ENCODE measurements at regions not wholly inside any gene's neighbourhood (a gene's known extent, or its start where the extent isn't known, plus 50 kb on each side); places are given as distances from the start of the nearest gene placed in this dataset.

- H3K4me3 ChIP-seq = no peak overlapping the region
- H3K27ac ChIP-seq = no peak overlapping the region
- H3K27me3 ChIP-seq (replicated peaks; ENCODE audit: insufficient read depth) = peaks cover 3% of the 10 kb centered on the region
- H3K4me1 ChIP-seq (replicated peaks) = no peaks in the 10 kb centered on the region
- H3K9me3 ChIP-seq = no peaks in the 10 kb centered on the region
- intact Hi-C loops (cut with DNase I) = no loop called here
- DNase-seq (ENCODE audit: low spot score) = no peak
- H3K36me3 ChIP-seq = no peaks in the 10 kb centered on the region
- TF ChIP-seq CTCF (IDR thresholded peaks at IDR 0.05) (no peak), POLR2A (IDR thresholded peaks at IDR 0.05) (no peak), POLR2AphosphoS5 (IDR thresholded peaks at IDR 0.05) (no peak)
- 82% methylated on average over 2 of the region's 2 CpGs for WGBS
These were observed 88.3 kb upstream of the CCL1 start for GRCh38 chr17:34451313-34451712.

DNA sequence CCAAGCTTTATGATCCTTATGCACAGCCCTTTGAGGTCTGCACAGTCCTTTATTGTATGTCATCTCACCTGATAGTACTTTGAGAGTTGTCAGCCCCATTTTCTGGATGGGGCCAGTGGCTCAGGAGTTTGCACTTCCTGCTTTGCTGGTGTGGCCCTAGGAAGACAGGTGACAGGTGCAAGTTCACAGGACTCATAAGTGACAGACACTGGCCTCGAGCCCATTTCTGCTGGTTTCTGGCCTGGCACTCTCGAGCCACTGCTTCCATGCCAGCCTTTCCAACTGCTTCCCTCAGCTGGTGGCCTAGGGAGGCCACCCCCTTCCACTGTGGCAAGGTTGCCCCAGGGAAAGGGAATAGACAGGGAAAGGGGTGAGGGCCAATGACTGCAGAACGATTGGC lies 84.4 kb upstream of the CCL1 start:
- DNase-seq (ENCODE audit: low spot score) = no peak
- intact Hi-C loops (cut with DNase I) = no loop called here
- Histone ChIP-seq H3K36me3 (no peaks in the 10 kb centered on the region), H3K27me3 (replicated peaks; ENCODE audit: insufficient read depth) (peaks cover 6% of the 10 kb centered on the region), H3K27ac (no peak overlapping the region), H3K9me3 (no peaks in the 10 kb centered on the region), H3K4me1 (replicated peaks) (no peaks in the 10 kb centered on the region), H3K4me3 (no peak overlapping the region)
- TF ChIP-seq CTCF (IDR thresholded peaks at IDR 0.05) = no peak
- no peak for TF ChIP-seq POLR2AphosphoS5 (IDR thresholded peaks at IDR 0.05)
- no peak for TF ChIP-seq POLR2A (IDR thresholded peaks at IDR 0.05)
- 53% methylated on average over 3 of the region's 3 CpGs for WGBS

- intact Hi-C loops (cut with DNase I) = no loop called here
- 68% methylated on average over 9 of the region's 9 CpGs for WGBS
These were observed 82.1 kb upstream of the CCL1 start for GRCh38 chr17:34445101-34445500.

DNA sequence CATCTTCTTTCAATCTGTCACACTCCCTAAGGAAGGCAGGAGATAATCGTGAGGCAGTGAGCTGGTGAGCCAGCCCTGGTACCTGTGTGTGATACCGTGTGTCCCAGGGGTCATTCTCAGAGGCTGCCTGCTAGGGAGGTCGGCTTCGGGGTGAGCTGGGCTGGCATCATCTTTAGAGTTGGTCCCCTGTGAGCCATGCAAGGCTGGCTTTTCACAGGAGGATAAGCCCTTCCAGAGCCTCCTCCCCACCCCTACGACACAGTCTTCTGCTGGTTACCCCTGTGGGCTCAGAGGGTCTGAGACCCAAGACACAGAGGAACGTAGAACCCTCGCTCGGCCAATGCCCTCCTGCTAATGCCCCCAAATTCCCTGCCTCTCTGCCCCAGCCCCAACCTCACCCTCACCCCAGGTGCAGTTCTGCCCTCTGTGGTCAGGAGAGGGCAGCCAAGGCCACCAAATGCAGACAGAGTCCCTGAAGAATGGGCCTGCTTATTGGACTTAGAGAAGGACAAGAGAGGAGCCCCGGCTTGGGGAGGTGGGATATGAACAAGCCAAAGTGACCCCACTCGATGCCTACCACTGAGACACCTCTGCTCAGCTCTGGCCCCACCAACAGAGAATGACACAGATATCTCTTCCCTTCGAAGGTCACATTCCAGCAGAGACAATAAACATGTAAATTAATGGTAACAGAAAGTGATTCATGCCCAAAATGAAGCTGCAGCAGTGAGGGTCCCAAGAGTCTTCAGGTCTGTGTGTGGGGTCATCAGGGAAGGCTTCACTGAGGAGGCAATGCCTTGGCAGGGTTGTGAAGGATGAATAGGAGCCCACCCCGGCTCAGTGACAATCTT lies 80.8 kb upstream of the CCL1 start:
- Histone ChIP-seq H3K36me3 (no peaks in the 10 kb centered on the region), H3K4me3 (no peak overlapping the region), H3K27ac (no peak overlapping the region), H3K27me3 (replicated peaks; ENCODE audit: insufficient read depth) (peaks cover 4% of the 10 kb centered on the region), H3K9me3 (no peaks in the 10 kb centered on the region), H3K4me1 (replicated peaks) (no peaks in the 10 kb centered on the region)
- intact Hi-C loops (cut with DNase I) = no loop called here
- no peak for DNase-seq (ENCODE audit: low spot score)
- TF ChIP-seq POLR2A (IDR thresholded peaks at IDR 0.05) (no peak), POLR2AphosphoS5 (IDR thresholded peaks at IDR 0.05) (no peak), CTCF (IDR thresholded peaks at IDR 0.05) (no peak)
- 50% methylated on average over 12 of the region's 12 CpGs for WGBS

More at GRCh38 chr17:34445101-34445500, 82.1 kb upstream of the CCL1 start:
- peaks cover 6% of the 10 kb centered on the region for H3K27me3 ChIP-seq (replicated peaks; ENCODE audit: insufficient read depth)
- DNase-seq (ENCODE audit: low spot score) = no peak
- H3K36me3 ChIP-seq = no peaks in the 10 kb centered on the region
- H3K4me1 ChIP-seq (replicated peaks) = no peaks in the 10 kb centered on the region
- no peak overlapping the region for H3K4me3 ChIP-seq
- TF ChIP-seq POLR2A (IDR thresholded peaks at IDR 0.05) (no peak), POLR2AphosphoS5 (IDR thresholded peaks at IDR 0.05) (no peak), CTCF (IDR thresholded peaks at IDR 0.05) (no peak)
- H3K27ac ChIP-seq = no peak overlapping the region
- no peaks in the 10 kb centered on the region for H3K9me3 ChIP-seq

Measured in prostate gland (tissue), 2 donors.